Smooth muscle cell (in vitro differentiated cells): ENCODE measurements at regions not wholly inside any gene's neighbourhood (a gene's known extent, or its start where the extent isn't known, plus 50 kb on each side); places are given as distances from the start of the nearest gene placed in this dataset.
"Not testable (repeated sequence)": the region's sequence is repeated elsewhere in the genome, so short reads cannot be mapped to it uniquely, and the experiment has no call there.

Experiments used
- DNase-seq: peaks from one replicate; lab custom pipeline; 2025; ENCODE audit not compliant: unreplicated experiment; lab: John Stamatoyannopoulos, UW
- H2AFZ ChIP-seq: fragments of 200-600 bp; sonication (generic); 2 replicates; pipeline ENCODE4 v1.6.0; 2016; ENCODE audit warnings: antibody characterized with exemption, low read depth, mild to moderate bottlenecking
- H3F3A ChIP-seq: fragments of 200-600 bp; sonication (generic); 2 replicates; pipeline ENCODE4 v1.6.0; 2017; ENCODE audit warnings: antibody characterized with exemption, low read depth
- H3K27ac ChIP-seq: fragments of 200-600 bp; sonication (generic); 2 replicates; pipeline ENCODE4 v1.5.1; 2016; ENCODE audit warnings: low read depth, mild to moderate bottlenecking
- H3K27me3 ChIP-seq: fragments of 200-600 bp; sonication (generic); 2 replicates; pipeline ENCODE4 v1.6.1; 2016; ENCODE audit warnings: low read depth, mild to moderate bottlenecking
- H3K36me3 ChIP-seq: fragments of 200-600 bp; sonication (generic); 2 replicates; pipeline ENCODE4 v1.5.1; 2016; ENCODE audit warnings: low read depth
- H3K4me1 ChIP-seq: fragments of 200-600 bp; sonication (generic); 2 replicates; pipeline ENCODE4 v1.5.1; 2016; ENCODE audit warnings: low read depth
- H3K4me2 ChIP-seq: fragments of 200-600 bp; sonication (generic); 2 replicates; pipeline ENCODE4 v1.6.0; 2016; ENCODE audit warnings: mild to moderate bottlenecking
- H3K4me3 ChIP-seq: fragments of 200-600 bp; sonication (generic); 2 replicates; pipeline ENCODE4 v1.5.1; 2016; ENCODE audit warnings: mild to moderate bottlenecking
- H3K79me2 ChIP-seq: fragments of 200-600 bp; sonication (generic); 2 replicates; pipeline ENCODE4 v1.6.0; 2016; ENCODE audit warnings: low read depth, mild to moderate bottlenecking
- H3K9ac ChIP-seq: fragments of 200-600 bp; sonication (generic); 2 replicates; pipeline ENCODE4 v1.6.0; 2016; ENCODE audit warnings: low read depth
- H3K9me3 ChIP-seq: fragments of 200-600 bp; sonication (generic); replicated peaks from 2 replicates; pipeline ENCODE4 v1.5.1; 2016; ENCODE audit warnings: low read depth
- H4K20me1 ChIP-seq: fragments of 200-600 bp; sonication (generic); 2 replicates; pipeline ENCODE4 v1.6.0; 2016; ENCODE audit warnings: low read depth
- CTCF ChIP-seq: fragments of 200-600 bp; sonication (generic); IDR thresholded peaks from 2 replicates; pipeline ENCODE4 v1.5.1; 2017; ENCODE audit warnings: borderline replicate concordance, mild to moderate bottlenecking, antibody characterized with exemption; ENCODE audit not compliant: insufficient read depth, poor library complexity, severe bottlenecking
- WGBS: methylation state at CpG from one replicate; pipeline ENCODE4 v1.1.7; 2016; ENCODE audit warnings: low lambda C conversion rate; 5-methylcytosine and 5-hydroxymethylcytosine counted together

DNA sequence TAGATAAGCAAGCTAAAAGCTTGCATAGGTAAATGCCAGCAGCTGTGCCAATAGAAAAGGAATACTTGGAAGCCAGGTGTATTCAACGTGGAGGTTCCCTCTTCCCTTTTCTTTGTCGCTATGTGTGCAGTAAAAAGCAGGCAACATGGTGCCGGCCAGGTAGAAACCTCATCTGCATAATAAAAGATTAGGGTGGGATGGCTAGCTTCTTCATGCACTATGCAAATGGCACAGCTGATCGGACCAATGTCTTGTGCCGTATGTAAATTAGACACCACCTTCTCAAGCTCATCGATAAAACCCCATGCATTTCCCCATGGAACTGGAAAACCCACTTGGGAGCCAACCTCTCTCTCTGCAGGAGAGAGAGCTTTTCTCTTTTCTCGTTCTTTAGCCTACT, 150.9 kb upstream of the FOXK1 start:
- Histone ChIP-seq H3K4me3 (no peak overlapping the region), H3K79me2 (no peaks in the 10 kb centered on the region), H3K4me1 (no peaks in the 10 kb centered on the region), H3K27me3 (no peaks in the 10 kb centered on the region), H3F3A (no peaks in the 10 kb centered on the region), H3K36me3 (no peaks in the 10 kb centered on the region), H3K9ac (no peak overlapping the region), H4K20me1 (no peaks in the 10 kb centered on the region), H3K27ac (no peak overlapping the region), H2AFZ (no peak overlapping the region), H3K9me3 (no peaks in the 10 kb centered on the region), H3K4me2 (no peak overlapping the region)
- DNase-seq = no peak
- no peak for TF ChIP-seq CTCF
- 48% methylated on average over 7 of the region's 7 CpGs for WGBS

GRCh38 chr7:4533339-4533738, 148.8 kb upstream of the FOXK1 start:
- not testable (repeated sequence) for H3K4me3 ChIP-seq, H3K9me3 ChIP-seq, H3K9ac ChIP-seq, H3K4me1 ChIP-seq, H3K27ac ChIP-seq, H3F3A ChIP-seq, H3K27me3 ChIP-seq, H3K79me2 ChIP-seq, H4K20me1 ChIP-seq, H3K4me2 ChIP-seq, H2AFZ ChIP-seq, DNase-seq, H3K36me3 ChIP-seq
- WGBS = 72% methylated on average over 12 of the region's 12 CpGs

DNA sequence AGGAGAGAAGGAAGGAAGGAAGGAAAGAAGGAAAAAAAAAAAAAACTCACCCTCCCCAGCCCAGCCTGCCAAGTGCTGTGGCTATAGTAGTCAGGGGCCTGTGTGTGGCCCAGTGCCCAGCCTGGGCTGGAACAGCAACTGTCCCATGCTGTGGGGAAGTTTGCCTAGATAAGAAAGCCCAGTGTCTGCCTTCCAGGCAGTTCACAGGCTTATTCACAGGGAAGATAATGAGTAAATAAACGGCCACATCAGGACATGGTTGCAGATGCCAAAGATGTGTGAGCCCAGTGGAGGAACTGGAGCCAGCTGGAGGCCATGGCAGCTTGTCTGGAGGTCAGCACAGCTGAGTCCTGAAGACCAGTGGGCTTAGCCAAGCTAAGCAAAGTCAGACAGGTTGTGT, 132.4 kb upstream of the FOXK1 start:
- no peak for TF ChIP-seq CTCF
- Histone ChIP-seq H3F3A (no peaks in the 10 kb centered on the region), H4K20me1 (no peaks in the 10 kb centered on the region), H3K4me2 (no peak overlapping the region), H3K9ac (no peak overlapping the region), H3K4me3 (no peak overlapping the region), H3K9me3 (no peaks in the 10 kb centered on the region), H3K79me2 (no peaks in the 10 kb centered on the region), H3K4me1 (no peaks in the 10 kb centered on the region), H3K27ac (no peak overlapping the region), H3K36me3 (no peaks in the 10 kb centered on the region), H2AFZ (no peak overlapping the region), H3K27me3 (no peaks in the 10 kb centered on the region)
- DNase-seq = no peak
- 56% methylated on average over 1 of the region's 1 CpG for WGBS

DNA sequence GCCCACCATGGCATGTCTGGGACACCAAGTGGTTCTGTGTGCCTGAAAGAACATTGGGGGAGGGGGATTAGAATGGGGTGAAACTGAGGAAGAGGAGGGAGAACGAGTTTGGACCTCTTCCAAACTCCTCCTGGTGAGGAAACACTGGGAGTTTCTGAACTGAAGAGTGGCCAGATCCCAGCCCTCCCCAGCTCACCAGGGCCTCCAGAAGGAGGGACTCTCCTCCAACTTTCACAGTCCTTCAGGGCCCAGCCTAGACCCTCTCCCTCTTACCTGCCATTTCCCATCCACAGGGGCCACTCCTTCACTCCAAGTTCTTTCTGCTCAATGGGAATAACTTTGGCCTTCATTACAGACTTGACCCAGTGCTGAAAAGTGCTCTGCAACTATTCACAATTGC, 132.0 kb upstream of the FOXK1 start:
- no peaks in the 10 kb centered on the region for H3F3A ChIP-seq
- H3K27ac ChIP-seq = no peak overlapping the region
- no peaks in the 10 kb centered on the region for H3K36me3 ChIP-seq
- H3K4me3 ChIP-seq = no peak overlapping the region
- no peak for DNase-seq
- H3K79me2 ChIP-seq = no peaks in the 10 kb centered on the region
- whole genome bisulfite sequencing = 63% methylated on average over 1 of the region's 1 CpG
- H4K20me1 ChIP-seq = no peaks in the 10 kb centered on the region
- no peak overlapping the region for H3K9ac ChIP-seq
- H3K4me1 ChIP-seq = no peaks in the 10 kb centered on the region
- no peaks in the 10 kb centered on the region for H3K9me3 ChIP-seq
- no peak overlapping the region for H2AFZ ChIP-seq
- no peak overlapping the region for H3K4me2 ChIP-seq
- TF ChIP-seq CTCF = no peak
- no peaks in the 10 kb centered on the region for H3K27me3 ChIP-seq
